Smooth muscle cell (in vitro differentiated cells): ENCODE measurements at regions not wholly inside any gene's neighbourhood (a gene's known extent, or its start where the extent isn't known, plus 50 kb on each side); places are given as distances from the start of the nearest gene placed in this dataset.
"Not testable (repeated sequence)": the region's sequence is repeated elsewhere in the genome, so short reads cannot be mapped to it uniquely, and the experiment has no call there.

Source experiments
- DNase-seq: peaks from one replicate; lab custom pipeline; 2025; ENCODE audit not compliant: unreplicated experiment; lab: John Stamatoyannopoulos, UW
- H2AFZ ChIP-seq: fragments of 200-600 bp; sonication (generic); 2 replicates; pipeline ENCODE4 v1.6.0; 2016; ENCODE audit warnings: antibody characterized with exemption, low read depth, mild to moderate bottlenecking
- H3F3A ChIP-seq: fragments of 200-600 bp; sonication (generic); 2 replicates; pipeline ENCODE4 v1.6.0; 2017; ENCODE audit warnings: antibody characterized with exemption, low read depth
- H3K27ac ChIP-seq: fragments of 200-600 bp; sonication (generic); 2 replicates; pipeline ENCODE4 v1.5.1; 2016; ENCODE audit warnings: low read depth, mild to moderate bottlenecking
- H3K27me3 ChIP-seq: fragments of 200-600 bp; sonication (generic); 2 replicates; pipeline ENCODE4 v1.6.1; 2016; ENCODE audit warnings: low read depth, mild to moderate bottlenecking
- H3K36me3 ChIP-seq: fragments of 200-600 bp; sonication (generic); 2 replicates; pipeline ENCODE4 v1.5.1; 2016; ENCODE audit warnings: low read depth
- H3K4me1 ChIP-seq: fragments of 200-600 bp; sonication (generic); 2 replicates; pipeline ENCODE4 v1.5.1; 2016; ENCODE audit warnings: low read depth
- H3K4me2 ChIP-seq: fragments of 200-600 bp; sonication (generic); 2 replicates; pipeline ENCODE4 v1.6.0; 2016; ENCODE audit warnings: mild to moderate bottlenecking
- H3K4me3 ChIP-seq: fragments of 200-600 bp; sonication (generic); 2 replicates; pipeline ENCODE4 v1.5.1; 2016; ENCODE audit warnings: mild to moderate bottlenecking
- H3K79me2 ChIP-seq: fragments of 200-600 bp; sonication (generic); 2 replicates; pipeline ENCODE4 v1.6.0; 2016; ENCODE audit warnings: low read depth, mild to moderate bottlenecking
- H3K9ac ChIP-seq: fragments of 200-600 bp; sonication (generic); 2 replicates; pipeline ENCODE4 v1.6.0; 2016; ENCODE audit warnings: low read depth
- H3K9me3 ChIP-seq: fragments of 200-600 bp; sonication (generic); replicated peaks from 2 replicates; pipeline ENCODE4 v1.5.1; 2016; ENCODE audit warnings: low read depth
- H4K20me1 ChIP-seq: fragments of 200-600 bp; sonication (generic); 2 replicates; pipeline ENCODE4 v1.6.0; 2016; ENCODE audit warnings: low read depth
- CTCF ChIP-seq: fragments of 200-600 bp; sonication (generic); IDR thresholded peaks from 2 replicates; pipeline ENCODE4 v1.5.1; 2017; ENCODE audit warnings: borderline replicate concordance, mild to moderate bottlenecking, antibody characterized with exemption; ENCODE audit not compliant: insufficient read depth, poor library complexity, severe bottlenecking
- WGBS: methylation state at CpG from one replicate; pipeline ENCODE4 v1.1.7; 2016; ENCODE audit warnings: low lambda C conversion rate; 5-methylcytosine and 5-hydroxymethylcytosine counted together

DNA sequence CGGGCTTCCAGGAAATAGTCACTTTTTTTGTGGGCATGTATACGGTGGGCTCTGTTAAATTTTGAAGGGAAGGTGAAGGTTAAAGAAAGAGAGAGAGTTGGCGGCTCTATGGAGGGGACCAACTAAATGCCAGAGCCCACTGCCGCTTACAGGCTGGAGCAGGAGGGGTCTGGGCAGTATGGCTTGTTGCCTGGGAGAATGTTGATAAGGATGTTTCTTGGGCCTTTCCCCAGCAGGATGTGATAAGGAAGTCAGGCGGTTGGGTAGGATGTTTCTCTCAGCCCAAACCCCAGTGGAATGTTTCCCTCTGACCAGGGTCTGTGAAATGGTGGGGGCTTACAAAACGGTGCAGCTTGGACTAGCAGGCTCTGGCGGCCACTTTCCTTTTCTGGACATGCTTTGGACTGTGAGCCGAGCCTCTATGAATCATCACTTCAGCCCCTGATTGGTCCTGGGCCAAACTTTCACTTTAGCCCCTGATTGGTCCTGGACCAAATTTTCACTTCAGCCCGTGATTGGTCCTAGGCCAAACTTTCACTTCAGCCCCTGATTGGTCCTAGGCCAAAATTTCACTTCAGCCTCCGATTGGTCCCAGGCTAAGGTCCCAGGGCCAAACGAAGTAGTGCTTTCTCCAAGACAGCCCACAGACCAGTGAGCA, 630.7 kb downstream of the KCNJ18 start:
- H4K20me1 ChIP-seq, H3K36me3 ChIP-seq, H3K9ac ChIP-seq, H3F3A ChIP-seq, H3K79me2 ChIP-seq, H3K27me3 ChIP-seq, DNase-seq, H3K27ac ChIP-seq, H3K4me1 ChIP-seq, H2AFZ ChIP-seq, H3K4me3 ChIP-seq, H3K4me2 ChIP-seq: not testable (repeated sequence)
- 76% methylated on average over 11 of the region's 11 CpGs for WGBS
- H3K9me3 ChIP-seq = peaks cover 14% of the 10 kb centered on the region

DNA sequence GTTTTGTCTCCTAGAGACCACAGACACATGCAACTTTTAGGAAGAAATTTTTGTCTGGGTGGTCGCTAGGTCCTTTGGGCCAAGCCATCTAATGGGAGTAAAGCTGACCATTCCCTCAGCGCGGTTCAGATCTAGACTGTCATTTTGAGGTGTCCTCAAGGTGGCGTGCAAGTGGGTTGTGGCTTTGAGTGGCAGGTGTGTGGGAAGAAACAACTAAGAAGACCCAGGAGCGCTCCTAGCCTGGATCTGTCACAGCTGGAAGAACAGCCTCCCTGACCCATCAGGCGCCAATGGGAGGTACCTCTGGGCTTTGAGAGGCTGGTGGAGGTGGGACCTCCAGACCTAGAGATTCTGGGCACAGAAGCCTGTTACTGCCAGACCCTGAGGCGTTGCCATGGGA, 645.1 kb downstream of the KCNJ18 start:
- Histone ChIP-seq H3F3A (no peaks in the 10 kb centered on the region), H3K79me2 (no peaks in the 10 kb centered on the region), H3K9me3 (no peaks in the 10 kb centered on the region), H3K27ac (no peak overlapping the region), H3K4me1 (no peaks in the 10 kb centered on the region), H3K4me2 (no peak overlapping the region), H3K9ac (no peak overlapping the region), H2AFZ (no peak overlapping the region), H4K20me1 (no peaks in the 10 kb centered on the region), H3K4me3 (no peak overlapping the region), H3K36me3 (no peaks in the 10 kb centered on the region), H3K27me3 (no peaks in the 10 kb centered on the region)
- DNase-seq = no peak
- WGBS = 60% methylated on average over 7 of the region's 7 CpGs
- TF ChIP-seq CTCF = no peak

- not testable (repeated sequence) for H3K79me2 ChIP-seq, H3K27ac ChIP-seq, H3K9ac ChIP-seq, H2AFZ ChIP-seq, H3K9me3 ChIP-seq, H3K4me3 ChIP-seq, H3F3A ChIP-seq, H3K4me2 ChIP-seq, DNase-seq, H4K20me1 ChIP-seq, H3K36me3 ChIP-seq, H3K4me1 ChIP-seq, H3K27me3 ChIP-seq
- WGBS = 46% methylated on average over 2 of the region's 2 CpGs
These were observed 664.3 kb downstream of the KCNJ18 start for GRCh38 chr17:22356603-22357002.

DNA sequence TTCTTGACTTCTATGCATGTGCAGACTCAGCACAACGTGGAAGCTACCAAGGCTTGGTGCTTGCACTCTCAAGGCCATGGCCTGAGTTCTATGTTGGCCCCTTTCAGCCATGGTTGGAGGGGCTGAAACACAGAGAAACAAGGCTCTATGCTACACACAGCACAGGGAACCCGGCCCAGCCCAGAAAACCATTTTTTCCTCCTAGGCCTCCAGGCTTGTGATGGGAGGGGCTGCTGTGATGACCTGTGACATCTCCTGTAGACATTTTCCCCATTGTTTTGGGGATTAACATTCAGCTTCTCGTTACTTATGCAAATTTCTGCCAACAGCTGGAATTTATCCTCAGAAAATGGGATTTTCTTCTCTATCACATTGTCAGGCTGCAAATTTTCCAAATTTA, 678.7 kb downstream of the KCNJ18 start:
- WGBS = 47% methylated on average over 3 of the region's 3 CpGs
- not testable (repeated sequence) for H2AFZ ChIP-seq, H3K27me3 ChIP-seq, H3K36me3 ChIP-seq, H4K20me1 ChIP-seq, H3K27ac ChIP-seq, H3K4me1 ChIP-seq, H3K79me2 ChIP-seq, H3K4me3 ChIP-seq, H3K4me2 ChIP-seq, H3F3A ChIP-seq, H3K9ac ChIP-seq, DNase-seq, H3K9me3 ChIP-seq

- H4K20me1 ChIP-seq = no peaks in the 10 kb centered on the region
These were observed 681.6 kb downstream of the KCNJ18 start for GRCh38 chr17:22373911-22374310.

More at GRCh38 chr17:22373911-22374310, 681.6 kb downstream of the KCNJ18 start:
- Histone ChIP-seq H3K27me3 (no peaks in the 10 kb centered on the region), H3K36me3 (no peaks in the 10 kb centered on the region), H3K9ac (no peak overlapping the region), H3K79me2 (no peaks in the 10 kb centered on the region), H3K4me1 (no peaks in the 10 kb centered on the region), H3K9me3 (no peaks in the 10 kb centered on the region), H3K4me2 (no peak overlapping the region), H3K27ac (no peak overlapping the region), H3K4me3 (no peak overlapping the region), H2AFZ (no peak overlapping the region), H3F3A (no peaks in the 10 kb centered on the region)
- no peak for TF ChIP-seq CTCF
- no peak for DNase-seq
- WGBS = 65% methylated on average over 6 of the region's 6 CpGs
